K562 (cell line): ENCODE measurements at regions not wholly inside any gene's neighbourhood (a gene's known extent, or its start where the extent isn't known, plus 50 kb on each side); places are given as distances from the start of the nearest gene placed in this dataset.

Experiments
- GATA2 ChIP-seq: sonication (generic); formaldehyde crosslinking; IDR thresholded peaks from 2 replicates; pipeline ENCODE4 v1.4.0; 2020; ENCODE audit warnings: mild to moderate bottlenecking, missing genetic modification reagents
- HNRNPL ChIP-seq: fragments of 200-400 bp; formaldehyde crosslinking; IDR thresholded peaks from 2 replicates; pipeline ENCODE4 v1.6.1; 2017; ENCODE audit warnings: low read depth, mild to moderate bottlenecking, low read length
- KLF1 ChIP-seq: fragments of 450-650 bp; IDR thresholded peaks from 2 replicates; pipeline ENCODE4 v1.6.1; 2016; ENCODE audit warnings: missing genetic modification characterization, missing compliant biosample characterization
- MBD2 ChIP-seq: sonication (generic); IDR thresholded peaks from 2 replicates; pipeline ENCODE4 v1.6.1; 2016; ENCODE audit warnings: low read depth, borderline replicate concordance
- RAD21 ChIP-seq, 2 experiments: fragments of 250-450 bp in 1 of 2; fragments of 450-650 bp in 1 of 2; sonication (Bioruptor Pico) in 1 of 2; formaldehyde crosslinking in 1 of 2; IDR thresholded peaks in 1 of 2; conservative IDR thresholded peaks in 1 of 2; 2 replicates each; pipeline versions ENCODE4 v1.4.0 to v1.8.0; 2020 to 2022; ENCODE audit warnings: mild to moderate bottlenecking in 2 of 2, moderate library complexity in 1 of 2
- RBM14 ChIP-seq: fragments of 200-400 bp; formaldehyde crosslinking; IDR thresholded peaks from 2 replicates; pipeline ENCODE4 v1.6.1; 2018; ENCODE audit warnings: low read depth, mild to moderate bottlenecking, low read length, moderate library complexity, borderline replicate concordance; ENCODE audit not compliant: insufficient read depth
- RNF2 ChIP-seq: sonication (generic); IDR thresholded peaks from 2 replicates; pipeline ENCODE4 v1.6.1; 2016
- SNIP1 ChIP-seq: fragments of 450-650 bp; IDR thresholded peaks from 2 replicates; pipeline ENCODE4 v1.7.1; 2017; ENCODE audit warnings: low read depth, mild to moderate bottlenecking
- TAF15 ChIP-seq: fragments of 200-400 bp; formaldehyde crosslinking; IDR thresholded peaks from 2 replicates; pipeline ENCODE4 v1.6.1; 2017; ENCODE audit warnings: mild to moderate bottlenecking, low read depth, low read length, moderate library complexity
- U2AF1 ChIP-seq: fragments of 200-400 bp; formaldehyde crosslinking; optimal IDR thresholded peaks from 2 replicates; pipeline ENCODE3; 2017; ENCODE audit warnings: mild to moderate bottlenecking, low read depth, low read length, moderate library complexity
- ZC3H11A ChIP-seq: IDR thresholded peaks from 2 replicates; pipeline ENCODE4 v1.6.1; 2012; ENCODE audit warnings: low read depth, low read length, improper control_type of control experiment
- ZFP30 ChIP-seq: fragments of 250-450 bp; sonication (Bioruptor Pico); IDR thresholded peaks from 2 replicates; pipeline ENCODE4 v1.8.0; 2022; ENCODE audit warnings: moderate library complexity, mild to moderate bottlenecking, inconsistent platforms, borderline replicate concordance
- ZKSCAN3 ChIP-seq: fragments of 250-450 bp; sonication (Bioruptor Pico); IDR thresholded peaks from 2 replicates; pipeline ENCODE4 v1.4.0; 2020
- ZNF217 ChIP-seq: sonication (generic); formaldehyde crosslinking; IDR thresholded peaks from 2 replicates; pipeline ENCODE4 v1.8.0; 2022; ENCODE audit warnings: mild to moderate bottlenecking, missing genetic modification reagents
- ZNF274 ChIP-seq: IDR thresholded peaks from 2 replicates; pipeline ENCODE4 v1.6.1; 2011; ENCODE audit warnings: low read depth, mild to moderate bottlenecking, low read length, moderate library complexity, borderline replicate concordance
- ZNF445 ChIP-seq: fragments of 250-450 bp; sonication (Bioruptor Pico); IDR thresholded peaks from 2 replicates; pipeline ENCODE4 v1.4.0; 2020; ENCODE audit warnings: low read depth, mild to moderate bottlenecking, moderate library complexity
- ZNF589 ChIP-seq: fragments of 200-800 bp; sonication (Bioruptor generic); IDR thresholded peaks from 2 replicates; pipeline ENCODE4 v1.6.1; 2016; ENCODE audit warnings: low read depth, missing genetic modification characterization, missing compliant biosample characterization
- TF ChIP-seq, protein P1 (sequence below): fragments of 450-650 bp; formaldehyde crosslinking; IDR thresholded peaks from 2 replicates; pipeline ENCODE4 v1.4.0; 2020; ENCODE audit warnings: mild to moderate bottlenecking, moderate library complexity
- TF ChIP-seq, protein P2 (sequence below): IDR thresholded peaks from 2 replicates; pipeline ENCODE4 v1.6.1; 2014; ENCODE audit warnings: antibody characterized with exemption
- TF ChIP-seq, protein P3 (sequence below): fragments of 450-650 bp; formaldehyde crosslinking; IDR thresholded peaks from 2 replicates; pipeline ENCODE4 v1.4.0; 2022; ENCODE audit warnings: mild to moderate bottlenecking, moderate library complexity
- TF ChIP-seq, protein P4 (sequence below): sonication (generic); formaldehyde crosslinking; IDR thresholded peaks from 2 replicates; pipeline ENCODE4 v1.8.0; 2022; ENCODE audit warnings: mild to moderate bottlenecking, missing genetic modification reagents, borderline replicate concordance
- TF ChIP-seq, protein P5 (sequence below): sonication (generic); formaldehyde crosslinking; IDR thresholded peaks from 2 replicates; pipeline ENCODE4 v1.8.0; 2022; ENCODE audit warnings: mild to moderate bottlenecking, missing genetic modification reagents

DNA sequence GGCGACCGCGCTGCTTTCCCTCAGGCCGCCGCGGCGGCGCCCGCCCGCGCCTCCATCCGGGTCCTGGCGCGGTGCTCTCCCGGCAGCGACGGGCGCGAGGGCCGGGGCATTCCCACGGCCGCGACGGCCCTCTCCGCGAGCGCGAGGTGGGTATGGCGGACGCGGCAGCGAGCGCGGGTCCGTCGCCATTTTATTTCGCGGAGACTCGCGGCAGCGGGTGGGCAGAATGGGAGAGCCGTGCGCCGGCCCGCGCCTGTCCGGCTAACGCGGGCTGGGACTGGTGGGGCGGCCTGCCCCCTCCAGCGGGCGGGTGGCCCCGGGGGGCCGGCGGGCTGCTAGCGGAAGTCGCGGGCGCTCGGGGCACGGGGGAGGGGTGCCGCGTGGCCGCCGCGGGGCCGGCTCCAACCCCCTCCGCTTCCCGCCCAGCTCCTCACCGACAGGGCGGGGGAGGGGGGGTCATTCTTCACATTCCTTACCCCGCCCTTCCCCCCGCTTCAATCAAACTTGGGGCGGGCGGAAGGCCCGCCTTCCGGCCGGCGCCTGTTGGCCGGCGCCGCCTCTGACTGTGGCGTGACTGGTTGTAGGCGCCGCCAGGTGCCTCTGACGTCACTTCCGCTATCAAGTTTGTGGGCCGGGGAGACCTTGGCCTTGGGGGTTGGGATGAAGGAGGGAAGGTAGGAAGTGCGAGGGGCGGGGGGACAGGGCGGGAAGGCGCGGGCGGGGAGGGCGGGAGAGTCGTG, 82.1 kb downstream of the PTPDC1 start (continued):
- TF ChIP-seq, protein P1, sequence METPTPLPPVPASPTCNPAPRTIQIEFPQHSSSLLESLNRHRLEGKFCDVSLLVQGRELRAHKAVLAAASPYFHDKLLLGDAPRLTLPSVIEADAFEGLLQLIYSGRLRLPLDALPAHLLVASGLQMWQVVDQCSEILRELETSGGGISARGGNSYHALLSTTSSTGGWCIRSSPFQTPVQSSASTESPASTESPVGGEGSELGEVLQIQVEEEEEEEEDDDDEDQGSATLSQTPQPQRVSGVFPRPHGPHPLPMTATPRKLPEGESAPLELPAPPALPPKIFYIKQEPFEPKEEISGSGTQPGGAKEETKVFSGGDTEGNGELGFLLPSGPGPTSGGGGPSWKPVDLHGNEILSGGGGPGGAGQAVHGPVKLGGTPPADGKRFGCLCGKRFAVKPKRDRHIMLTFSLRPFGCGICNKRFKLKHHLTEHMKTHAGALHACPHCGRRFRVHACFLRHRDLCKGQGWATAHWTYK (CRISPR knock-in tag): no peak
- TF ChIP-seq, protein P2, sequence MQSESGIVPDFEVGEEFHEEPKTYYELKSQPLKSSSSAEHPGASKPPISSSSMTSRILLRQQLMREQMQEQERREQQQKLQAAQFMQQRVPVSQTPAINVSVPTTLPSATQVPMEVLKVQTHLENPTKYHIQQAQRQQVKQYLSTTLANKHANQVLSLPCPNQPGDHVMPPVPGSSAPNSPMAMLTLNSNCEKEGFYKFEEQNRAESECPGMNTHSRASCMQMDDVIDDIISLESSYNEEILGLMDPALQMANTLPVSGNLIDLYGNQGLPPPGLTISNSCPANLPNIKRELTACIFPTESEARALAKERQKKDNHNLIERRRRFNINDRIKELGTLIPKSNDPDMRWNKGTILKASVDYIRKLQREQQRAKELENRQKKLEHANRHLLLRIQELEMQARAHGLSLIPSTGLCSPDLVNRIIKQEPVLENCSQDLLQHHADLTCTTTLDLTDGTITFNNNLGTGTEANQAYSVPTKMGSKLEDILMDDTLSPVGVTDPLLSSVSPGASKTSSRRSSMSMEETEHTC: 0 out of 2 replicates have a peak, but pooled peaks have one; percentile 9
- TF ChIP-seq U2AF1 (no peak), ZKSCAN3 (CRISPR knock-in tag) (no peak), RBM14 (no peak), ZNF274 (no peak), ZNF445 (no peak), MBD2 (peak; percentile 95), RNF2 (no peak; the same call in 1 of the 2 replicates), RAD21 (CRISPR knock-in tag; conservative IDR thresholded peaks at IDR 0.05 in 1 of 2, IDR thresholded peaks at IDR 0.05 in 1 of 2) (no peak), ZC3H11A (no peak), SNIP1 (no peak), GATA2 (CRISPR knock-in tag) (no peak), ZFP30 (CRISPR knock-in tag) (no peak), HNRNPL (no peak), ZNF589 (CRISPR knock-in tag) (no peak), TAF15 (no peak), KLF1 (tag) (peak; percentile 67), ZNF217 (CRISPR knock-in tag) (no peak)
- TF ChIP-seq, protein P3, sequence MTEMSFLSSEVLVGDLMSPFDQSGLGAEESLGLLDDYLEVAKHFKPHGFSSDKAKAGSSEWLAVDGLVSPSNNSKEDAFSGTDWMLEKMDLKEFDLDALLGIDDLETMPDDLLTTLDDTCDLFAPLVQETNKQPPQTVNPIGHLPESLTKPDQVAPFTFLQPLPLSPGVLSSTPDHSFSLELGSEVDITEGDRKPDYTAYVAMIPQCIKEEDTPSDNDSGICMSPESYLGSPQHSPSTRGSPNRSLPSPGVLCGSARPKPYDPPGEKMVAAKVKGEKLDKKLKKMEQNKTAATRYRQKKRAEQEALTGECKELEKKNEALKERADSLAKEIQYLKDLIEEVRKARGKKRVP (CRISPR knock-in tag): no peak
- TF ChIP-seq, protein P4, sequence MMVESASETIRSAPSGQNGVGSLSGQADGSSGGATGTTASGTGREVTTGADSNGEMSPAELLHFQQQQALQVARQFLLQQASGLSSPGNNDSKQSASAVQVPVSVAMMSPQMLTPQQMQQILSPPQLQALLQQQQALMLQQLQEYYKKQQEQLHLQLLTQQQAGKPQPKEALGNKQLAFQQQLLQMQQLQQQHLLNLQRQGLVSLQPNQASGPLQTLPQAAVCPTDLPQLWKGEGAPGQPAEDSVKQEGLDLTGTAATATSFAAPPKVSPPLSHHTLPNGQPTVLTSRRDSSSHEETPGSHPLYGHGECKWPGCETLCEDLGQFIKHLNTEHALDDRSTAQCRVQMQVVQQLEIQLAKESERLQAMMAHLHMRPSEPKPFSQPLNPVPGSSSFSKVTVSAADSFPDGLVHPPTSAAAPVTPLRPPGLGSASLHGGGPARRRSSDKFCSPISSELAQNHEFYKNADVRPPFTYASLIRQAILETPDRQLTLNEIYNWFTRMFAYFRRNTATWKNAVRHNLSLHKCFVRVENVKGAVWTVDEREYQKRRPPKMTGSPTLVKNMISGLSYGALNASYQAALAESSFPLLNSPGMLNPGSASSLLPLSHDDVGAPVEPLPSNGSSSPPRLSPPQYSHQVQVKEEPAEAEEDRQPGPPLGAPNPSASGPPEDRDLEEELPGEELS: no peak
- TF ChIP-seq, protein P5, sequence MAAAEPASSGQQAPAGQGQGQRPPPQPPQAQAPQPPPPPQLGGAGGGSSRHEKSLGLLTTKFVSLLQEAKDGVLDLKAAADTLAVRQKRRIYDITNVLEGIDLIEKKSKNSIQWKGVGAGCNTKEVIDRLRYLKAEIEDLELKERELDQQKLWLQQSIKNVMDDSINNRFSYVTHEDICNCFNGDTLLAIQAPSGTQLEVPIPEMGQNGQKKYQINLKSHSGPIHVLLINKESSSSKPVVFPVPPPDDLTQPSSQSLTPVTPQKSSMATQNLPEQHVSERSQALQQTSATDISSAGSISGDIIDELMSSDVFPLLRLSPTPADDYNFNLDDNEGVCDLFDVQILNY (CRISPR knock-in tag): no peak
